CD4-positive, alpha-beta T cell treated with Interleukin-6 for 4 hours (primary cell): ENCODE measurements at regions not wholly inside any gene's neighbourhood (a gene's known extent, or its start where the extent isn't known, plus 50 kb on each side); places are given as distances from the start of the nearest gene placed in this dataset.
"Not testable (repeated sequence)": the region's sequence is repeated elsewhere in the genome, so short reads cannot be mapped to it uniquely, and the experiment has no call there.

Experiments
- DNase-seq: peaks from one replicate; pipeline ENCODE4 v3.0.0-alpha.2; 2020; ENCODE audit warnings: mixed read lengths

DNA sequence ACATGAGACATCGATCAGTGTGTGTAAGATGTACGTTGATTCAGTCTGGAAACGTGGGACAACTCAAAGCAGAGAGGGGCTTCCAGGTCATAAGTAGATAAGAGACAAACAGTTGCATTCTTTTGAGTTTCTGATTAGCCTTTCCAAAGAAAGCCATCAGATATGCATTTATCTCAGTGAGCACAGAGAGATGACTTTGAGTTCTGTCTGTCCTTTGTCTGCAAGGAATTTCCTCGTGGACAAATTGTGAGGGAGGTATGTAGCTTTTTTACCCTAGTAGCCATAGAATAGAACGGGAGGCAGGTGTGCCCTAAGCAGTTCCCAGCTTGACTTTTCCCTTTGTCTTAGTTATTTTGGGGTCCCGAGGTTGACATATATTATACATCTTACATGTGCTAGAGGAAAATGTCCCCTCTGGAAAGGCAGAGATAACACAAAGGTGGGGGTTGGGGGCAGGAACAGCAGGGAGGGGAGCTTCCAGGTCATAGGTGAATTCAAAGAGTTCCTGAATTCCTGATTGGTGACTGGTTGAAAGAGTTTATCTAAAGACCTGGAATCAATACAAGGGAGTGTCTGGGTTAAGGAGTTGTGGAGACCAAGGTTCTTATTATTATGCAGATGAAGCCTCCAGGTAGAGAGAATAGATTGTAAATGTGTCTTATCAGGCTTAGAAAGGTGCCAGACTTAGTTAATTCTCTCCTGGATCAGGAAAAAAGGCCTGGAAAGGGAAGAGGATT lies 237.0 kb downstream of the NFATC2 start:
- DNase-seq: no peak

DNA sequence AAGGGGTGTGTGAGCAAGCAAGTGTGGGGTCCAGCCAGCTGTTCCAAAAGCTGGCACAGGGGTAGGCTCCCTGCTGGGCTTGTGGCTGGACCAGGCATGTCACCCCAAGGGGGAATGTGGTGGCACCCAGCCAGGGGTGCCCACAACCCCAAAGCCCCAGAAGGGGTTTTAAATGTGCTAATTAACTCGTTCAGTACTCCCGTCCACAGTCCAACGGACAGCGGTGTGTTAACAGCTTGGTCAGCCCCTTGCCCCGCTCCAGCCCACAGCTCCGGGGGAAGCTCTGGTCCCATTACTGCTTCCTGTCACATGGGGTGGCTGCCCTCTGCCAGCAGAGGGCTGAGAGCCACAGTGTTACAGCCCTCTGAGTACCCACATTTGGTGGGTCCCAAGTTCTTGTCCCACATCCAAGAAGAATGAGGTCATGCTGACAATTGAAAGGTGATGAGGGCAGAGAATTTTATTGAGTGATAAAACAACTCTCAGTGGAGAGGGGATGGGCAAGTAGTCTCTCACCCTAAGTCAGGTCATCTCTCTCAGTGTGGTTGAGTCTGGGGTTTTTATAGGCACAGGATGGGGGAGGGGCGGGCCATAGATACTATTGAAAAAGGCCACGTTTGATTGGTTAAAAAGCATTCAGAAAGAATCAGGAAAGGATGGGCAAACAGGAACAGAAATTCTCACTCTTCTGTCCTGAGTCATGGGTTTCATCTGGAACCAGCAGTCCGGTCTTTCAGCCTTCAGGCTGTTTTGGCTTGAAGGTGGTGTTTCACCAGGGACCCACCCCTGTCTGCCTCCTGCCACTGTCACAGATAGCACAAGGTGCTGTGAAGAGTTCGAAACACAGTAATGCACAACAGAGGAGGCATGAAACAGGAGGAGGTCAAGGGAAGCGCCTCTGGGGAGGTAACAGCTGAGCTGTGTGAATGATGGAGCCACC lies 238.5 kb downstream of the NFATC2 start:
- no peak for DNase-seq

GRCh38 chr20:51301026-51301425 lies 241.5 kb downstream of the NFATC2 start:
- no peak for DNase-seq

GRCh38 chr20:51300104-51300503 lies 242.4 kb downstream of the NFATC2 start:
- DNase-seq: no peak

DNA sequence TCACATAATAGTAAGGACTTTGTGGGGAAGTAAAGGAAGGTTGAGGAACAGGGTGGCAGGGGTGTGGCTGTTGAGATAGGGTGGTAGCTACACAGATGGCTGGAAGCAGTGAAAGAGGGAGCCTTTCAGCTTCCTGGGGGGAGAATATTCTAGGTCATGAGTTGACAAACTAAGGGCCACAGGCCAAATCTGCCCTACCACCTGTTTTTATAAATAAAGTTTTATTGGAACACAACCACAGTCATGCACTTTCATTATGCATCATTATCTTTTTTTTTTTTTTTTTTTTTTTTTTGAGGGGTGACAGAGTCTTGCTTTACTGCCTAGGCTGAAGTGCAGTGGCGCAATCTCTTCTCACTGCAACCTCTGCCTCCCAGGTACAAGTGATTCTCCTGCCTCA lies 243.1 kb downstream of the NFATC2 start:
- DNase-seq: no peak

DNA sequence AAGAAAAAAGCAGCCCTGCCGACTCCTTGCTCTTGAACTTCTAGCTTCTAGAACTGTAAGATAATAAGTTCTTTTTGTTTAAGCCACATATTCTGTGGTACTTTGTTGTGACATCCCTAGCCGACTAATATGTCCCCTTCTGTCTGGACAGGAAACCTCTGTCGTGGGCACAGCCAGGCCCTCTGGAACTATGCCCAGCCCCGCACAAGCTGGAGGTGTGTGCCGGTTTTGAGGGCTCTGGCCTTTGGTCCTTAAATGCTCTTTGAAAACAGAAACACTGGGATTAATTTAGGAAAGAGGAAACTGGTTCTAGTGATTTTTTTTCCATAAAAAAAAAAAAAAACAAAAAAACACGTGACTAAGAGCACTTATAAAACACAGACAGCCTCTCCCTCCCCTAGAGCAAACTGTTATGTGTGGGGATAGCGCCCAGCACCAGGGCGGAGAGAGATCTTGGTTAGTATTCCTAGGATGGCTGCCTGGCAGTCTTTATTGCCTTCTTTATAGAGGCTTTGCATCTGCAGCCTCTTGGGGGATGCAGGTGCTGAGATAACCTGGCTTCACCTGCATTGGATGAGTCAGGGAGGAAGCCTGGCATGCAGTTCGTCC lies 244.3 kb downstream of the NFATC2 start:
- no peak for DNase-seq

DNA sequence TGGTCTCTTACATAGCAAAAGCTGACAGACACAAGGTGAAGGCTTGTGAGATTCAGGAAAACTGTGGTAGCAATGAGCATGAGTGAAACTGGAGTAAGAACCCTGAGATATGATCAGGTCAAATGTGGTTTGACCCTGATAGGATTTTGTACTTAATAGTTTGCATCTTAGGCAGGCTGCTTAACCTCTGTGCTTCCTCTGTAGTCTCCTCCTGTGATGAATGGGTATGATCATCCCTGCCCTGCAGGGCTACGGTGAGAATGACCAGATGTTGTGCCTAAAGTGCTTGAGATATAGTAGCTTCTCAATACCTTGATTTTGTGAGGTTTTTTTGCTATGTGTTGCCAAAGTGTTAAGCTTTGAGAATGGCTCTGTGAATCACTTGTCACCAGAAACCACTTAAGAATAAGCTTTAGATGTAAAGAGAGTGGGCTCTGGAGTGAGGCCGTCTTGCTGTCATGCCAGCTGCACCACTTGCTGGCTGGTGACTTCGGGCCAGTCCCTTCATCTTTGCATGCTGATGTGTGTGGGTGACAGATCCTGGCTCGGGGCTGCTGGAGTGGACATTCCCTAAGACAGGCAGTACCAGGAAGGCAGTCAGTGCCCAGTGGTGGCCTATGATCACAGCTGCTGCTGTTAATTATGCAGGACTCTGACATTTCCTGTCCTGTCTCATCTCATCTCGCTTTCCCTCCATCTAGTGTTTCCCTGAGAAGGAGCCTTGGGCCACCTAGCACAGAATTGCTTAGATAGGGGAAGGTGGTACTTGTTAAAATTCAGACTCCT lies 254.7 kb downstream of the NFATC2 start:
- DNase-seq: no peak

- no peak for DNase-seq
Observed at GRCh38 chr20:51286758-51287157, 255.8 kb downstream of the NFATC2 start.

DNA sequence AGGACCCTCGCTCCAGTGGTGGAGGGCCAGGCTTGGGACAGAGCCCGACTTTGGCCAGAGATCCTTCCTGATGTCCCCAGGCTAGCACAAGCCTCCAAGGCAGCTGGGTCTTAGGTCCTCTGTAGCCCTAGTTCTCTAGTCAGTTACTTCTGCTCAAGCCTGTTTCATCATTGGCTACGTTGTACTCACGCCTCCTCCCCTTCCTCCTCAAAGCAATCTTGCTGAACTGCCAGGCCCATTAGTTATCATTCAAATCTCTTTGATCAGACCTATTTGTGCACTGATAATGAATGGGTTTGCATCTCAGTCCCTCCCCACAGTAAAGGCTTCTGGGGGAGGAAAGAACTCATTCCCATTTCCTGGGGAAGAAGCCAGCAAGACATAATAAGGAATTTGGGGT lies 256.8 kb downstream of the NFATC2 start:
- DNase-seq: no peak

GRCh38 chr20:51284871-51285270 lies 257.6 kb downstream of the NFATC2 start:
- no peak for DNase-seq

GRCh38 chr20:51284176-51284575 lies 258.3 kb downstream of the NFATC2 start:
- DNase-seq: no peak

GRCh38 chr20:51281521-51281920 lies 258.6 kb upstream of the KCNG1 start:
- DNase-seq: no peak

- no peak for DNase-seq
Observed at GRCh38 chr20:51280047-51280446, 257.1 kb upstream of the KCNG1 start.

DNA sequence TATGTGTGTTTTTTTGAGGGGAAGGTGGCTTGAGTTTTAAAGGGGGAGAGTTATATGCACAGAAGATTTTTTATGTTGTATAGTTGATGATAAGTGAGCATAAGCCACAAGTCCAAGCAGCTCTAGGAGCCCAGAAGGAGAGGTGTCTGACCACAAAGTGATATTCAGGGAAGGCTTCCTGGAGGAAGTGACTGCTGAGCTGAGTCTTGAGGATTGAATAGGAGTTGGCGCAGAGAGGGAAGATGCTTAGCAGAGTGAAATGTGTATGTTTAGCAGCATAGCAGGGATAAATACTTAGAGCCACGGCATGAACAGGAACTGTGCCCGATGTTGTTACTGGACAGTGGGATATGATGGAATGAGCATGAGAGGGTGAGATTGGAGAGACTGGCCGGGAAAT lies 255.1 kb upstream of the KCNG1 start:
- no peak for DNase-seq

DNA sequence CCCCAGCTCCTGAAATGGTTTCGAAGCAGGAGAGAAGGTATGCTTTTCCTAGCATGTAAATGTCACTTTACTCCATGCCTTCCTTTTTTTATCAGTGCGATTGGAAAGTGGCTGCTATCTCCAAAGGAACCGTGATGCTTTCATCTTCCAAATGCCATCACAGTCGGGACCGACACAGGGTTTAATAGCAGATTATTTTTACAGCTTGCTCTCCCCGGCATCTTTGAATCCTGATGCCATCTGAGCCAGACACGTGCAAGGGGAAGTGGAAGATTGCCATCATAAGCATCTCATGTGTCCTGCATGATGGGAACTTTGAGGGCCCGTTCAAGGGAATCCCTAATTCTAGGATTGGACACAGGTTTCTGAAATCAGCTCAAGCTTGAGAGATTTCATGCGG lies 253.4 kb upstream of the KCNG1 start:
- DNase-seq: no peak

DNA sequence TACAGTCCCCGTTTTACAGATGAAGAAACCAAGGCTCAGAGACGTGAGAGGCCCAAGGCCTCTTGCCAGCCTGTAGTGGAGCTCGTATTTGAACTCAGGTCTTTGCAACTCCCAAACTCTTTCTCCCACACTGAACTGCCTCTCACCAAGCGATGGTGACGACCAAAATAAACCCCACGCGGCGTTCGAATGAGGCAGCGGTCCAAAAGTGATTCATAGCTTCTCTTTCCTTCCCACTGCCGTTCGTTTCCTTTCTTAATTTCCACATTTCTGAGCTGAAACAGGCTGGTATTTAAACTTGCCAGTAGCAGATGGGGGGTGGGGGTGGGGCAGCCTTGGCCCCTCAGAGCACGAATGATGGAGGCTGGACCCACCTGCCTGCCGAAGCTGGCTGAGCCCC lies 252.9 kb upstream of the KCNG1 start:
- DNase-seq: no peak

DNA sequence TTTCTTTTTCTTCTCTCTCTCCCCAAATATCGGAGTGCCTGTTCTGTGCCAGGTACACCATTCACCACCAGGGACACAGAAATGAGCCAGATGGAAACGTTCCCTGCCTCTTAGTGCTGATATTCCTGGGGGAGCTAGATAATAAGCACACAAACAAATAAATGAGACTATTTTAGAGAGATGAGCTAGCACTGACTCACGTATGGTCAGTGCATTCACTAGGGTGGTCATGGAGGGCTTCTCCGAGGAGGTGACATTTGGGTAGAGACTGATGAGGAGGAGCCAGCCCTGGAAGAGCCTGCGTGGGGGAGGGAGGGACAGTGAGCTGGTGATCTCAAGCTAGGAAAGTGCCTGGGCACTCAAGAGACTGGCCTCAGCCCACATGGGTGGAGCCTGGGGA lies 252.3 kb upstream of the KCNG1 start:
- DNase-seq: no peak

DNA sequence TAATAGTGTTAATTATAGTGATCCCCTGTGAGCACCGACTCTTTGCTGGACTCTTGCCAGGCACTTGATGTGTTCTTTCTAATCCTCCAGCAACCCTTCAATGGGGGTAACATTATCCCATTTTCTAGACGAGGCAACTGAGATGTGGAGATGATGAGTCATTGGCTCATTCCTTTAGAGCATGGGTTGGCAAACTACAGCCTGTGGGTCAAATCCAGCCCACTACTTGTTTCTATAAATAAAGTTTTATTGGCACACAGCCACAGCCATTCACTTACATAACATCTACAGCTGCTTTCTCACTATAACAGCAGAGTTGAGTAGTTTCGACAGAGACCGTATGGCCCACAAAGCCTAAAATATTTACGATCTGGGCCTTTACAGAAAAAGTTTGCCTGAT lies 249.5 kb upstream of the KCNG1 start:
- DNase-seq: no peak

DNA sequence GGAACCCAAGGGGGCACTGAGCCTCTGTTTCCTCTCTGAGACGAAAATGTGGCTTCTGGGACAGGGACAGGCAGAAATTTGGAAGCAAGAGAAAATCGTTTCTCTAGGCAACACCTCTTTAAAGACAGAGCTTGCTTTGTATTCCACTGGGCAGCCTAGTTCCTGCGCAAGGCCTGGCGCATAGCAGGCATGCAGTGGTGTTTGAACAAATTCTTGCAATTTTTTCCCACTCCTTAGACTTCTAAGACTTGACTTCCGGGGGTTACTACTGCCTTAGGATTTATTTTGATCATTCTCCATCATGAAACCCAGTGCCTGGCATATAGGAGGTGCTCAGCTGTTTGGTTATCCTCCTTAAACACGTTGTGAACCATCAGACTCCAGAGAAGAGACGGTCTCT lies 249.0 kb upstream of the KCNG1 start:
- no peak for DNase-seq

DNA sequence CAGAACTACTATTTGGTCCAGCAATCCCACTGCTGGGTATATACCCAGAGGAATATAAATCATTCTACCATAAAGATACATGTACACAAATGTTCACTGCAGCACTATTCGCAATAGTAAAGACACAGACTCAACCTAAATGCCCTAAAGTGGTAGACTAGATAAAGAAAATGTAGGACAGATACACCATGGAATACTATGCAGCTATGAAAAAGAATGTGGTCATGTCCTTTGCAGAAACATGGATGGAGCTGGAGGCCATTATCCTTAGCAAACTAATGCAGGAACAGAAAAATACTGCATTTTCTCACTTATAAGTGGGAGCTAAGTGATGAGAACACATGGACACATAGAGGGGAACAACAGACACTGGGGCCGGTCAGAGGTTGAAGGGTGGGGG lies 248.4 kb upstream of the KCNG1 start:
- DNase-seq: not testable (repeated sequence)

DNA sequence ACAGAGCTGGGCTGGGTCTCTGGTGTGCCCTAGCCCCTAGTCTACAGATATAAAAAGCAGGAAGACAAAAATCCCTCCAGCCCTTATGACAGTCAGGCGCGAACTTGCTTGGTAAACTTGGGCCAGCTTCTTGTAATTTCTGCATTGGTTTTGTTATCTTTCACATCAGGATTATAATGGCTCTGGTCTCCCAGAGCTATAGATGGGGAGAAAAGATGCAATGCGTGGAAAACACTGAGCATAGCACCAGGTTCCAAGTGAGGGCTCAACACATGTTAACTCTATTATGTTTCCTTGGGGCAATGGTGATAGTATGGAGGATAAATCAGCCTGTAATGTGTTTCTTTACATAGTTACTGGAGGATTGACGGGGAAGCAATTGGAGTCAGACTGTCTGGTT lies 246.8 kb upstream of the KCNG1 start:
- no peak for DNase-seq

DNA sequence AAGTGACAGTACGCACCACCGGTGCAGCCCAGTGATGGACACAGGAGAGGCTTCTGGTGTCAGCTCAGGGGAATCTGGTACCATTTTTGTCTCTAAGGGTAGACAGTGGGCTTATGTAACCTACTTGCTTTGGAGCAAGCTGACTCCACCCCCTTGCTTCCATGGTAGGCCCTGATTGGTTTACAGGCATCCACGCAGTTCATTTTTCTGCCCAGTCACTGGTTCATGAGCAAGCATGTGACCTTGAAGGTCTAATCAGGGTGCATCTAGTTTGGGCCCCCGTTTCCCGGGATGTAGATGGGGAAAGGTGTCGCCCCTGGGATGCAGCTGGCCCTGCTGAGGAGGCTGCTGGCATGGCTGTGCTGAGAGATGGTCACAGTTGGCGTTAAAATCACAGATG lies 244.8 kb upstream of the KCNG1 start:
- DNase-seq: no peak

- DNase-seq: no peak
Observed at GRCh38 chr20:51266353-51266752, 243.4 kb upstream of the KCNG1 start.
